OCI-M2 (cell line): ENCODE measurements at regions not wholly inside any gene's neighbourhood (a gene's known extent, or its start where the extent isn't known, plus 50 kb on each side); places are given as distances from the start of the nearest gene placed in this dataset.

Experiments used
- DNase-seq: peaks from one replicate; lab custom pipeline; 2025; ENCODE audit not compliant: unreplicated experiment; lab: John Stamatoyannopoulos, UW

DNA sequence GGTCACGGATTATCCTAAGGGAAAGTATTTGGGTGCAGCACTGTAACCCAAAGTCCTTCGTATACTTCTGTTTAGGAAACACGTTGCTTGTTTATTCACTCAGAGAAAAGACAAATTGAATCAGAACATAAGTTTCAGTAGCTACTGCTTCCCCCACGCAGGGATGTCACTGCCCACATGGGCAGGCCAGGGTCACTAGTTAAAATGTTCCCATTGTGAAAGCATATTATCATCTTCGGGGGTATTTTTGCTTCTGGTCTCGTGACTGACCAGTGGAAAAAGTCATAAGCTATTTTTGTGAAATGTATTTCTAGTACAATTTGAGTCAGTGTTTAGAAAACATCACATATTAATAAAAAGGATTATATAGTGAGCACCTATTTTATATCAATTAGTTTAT lies 377.8 kb downstream of the PCDH7 start:
- no peak for DNase-seq

DNA sequence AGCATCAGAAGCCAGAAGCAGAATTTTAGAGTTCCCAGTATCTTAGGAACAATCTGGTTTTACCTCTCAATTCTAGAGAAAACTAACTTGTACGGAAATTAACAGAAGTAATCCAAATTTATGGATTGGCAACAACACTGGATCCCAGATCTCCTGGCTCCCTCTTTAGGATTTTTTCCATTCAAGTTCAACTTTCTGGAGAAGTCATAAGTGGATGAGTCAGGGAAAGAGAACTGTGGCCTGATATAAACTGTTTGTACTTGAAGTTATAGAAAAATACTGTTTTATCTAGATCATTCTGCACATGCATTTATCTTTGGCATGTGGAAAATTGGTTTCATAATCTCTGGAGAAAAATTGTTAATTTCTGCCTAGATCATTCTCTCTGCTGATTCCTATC lies 380.4 kb downstream of the PCDH7 start:
- no peak for DNase-seq

DNA sequence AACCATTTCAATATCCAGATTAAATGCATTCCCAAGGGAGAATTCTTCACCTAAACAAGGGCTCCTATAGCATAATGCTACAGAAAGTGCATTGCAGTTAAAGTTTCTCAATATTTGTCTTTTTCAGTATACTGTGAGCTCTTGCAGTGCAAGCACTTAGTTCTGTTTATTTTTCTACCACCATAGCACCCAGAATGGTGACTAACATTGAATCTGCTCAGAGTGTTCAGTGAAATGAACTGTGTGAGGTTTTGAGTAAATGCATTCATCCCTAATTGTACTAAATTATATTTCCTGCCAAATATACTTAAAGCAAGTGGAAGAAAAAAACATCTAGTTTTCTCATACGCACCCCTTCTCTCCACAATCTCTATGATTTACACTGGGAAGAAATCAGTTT lies 383.9 kb downstream of the PCDH7 start:
- no peak for DNase-seq

DNA sequence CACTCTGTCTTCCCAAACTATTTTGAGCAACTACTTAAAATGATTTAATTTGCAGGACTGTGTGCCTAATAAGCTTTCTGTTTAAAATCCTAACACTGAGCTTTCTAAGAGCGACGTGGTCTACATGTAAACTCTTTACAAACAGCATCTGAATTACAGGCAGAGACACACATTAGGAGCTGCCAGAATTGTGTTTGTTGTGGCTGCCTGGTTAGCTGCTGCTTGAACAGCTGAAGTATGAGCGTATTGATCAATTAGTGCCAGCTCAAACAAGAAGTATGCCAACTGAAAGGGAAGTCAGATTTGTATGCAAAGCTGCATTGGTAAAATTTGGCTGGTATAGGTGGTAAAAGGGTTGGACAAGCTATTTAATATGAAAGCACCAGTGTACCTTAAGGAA lies 384.4 kb downstream of the PCDH7 start:
- DNase-seq: no peak

DNA sequence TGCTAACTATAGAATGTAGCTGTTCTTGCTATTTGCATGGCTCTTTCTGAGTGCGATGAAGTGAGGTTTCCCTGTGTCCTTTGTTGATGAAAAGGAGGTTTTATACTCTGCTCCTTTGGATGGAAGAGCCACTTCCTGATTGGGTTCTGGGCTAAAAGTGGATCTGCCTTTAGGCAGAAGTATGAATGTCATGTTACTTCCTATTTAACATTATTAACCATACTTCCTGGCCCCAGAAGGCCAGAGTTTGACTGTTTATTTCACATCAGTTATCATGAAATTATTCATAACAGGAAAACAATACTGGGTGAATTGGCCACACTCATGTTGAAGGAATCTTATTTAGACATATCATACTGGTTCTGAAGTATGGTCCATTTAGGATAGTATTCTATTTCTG lies 386.2 kb downstream of the PCDH7 start:
- no peak for DNase-seq

DNA sequence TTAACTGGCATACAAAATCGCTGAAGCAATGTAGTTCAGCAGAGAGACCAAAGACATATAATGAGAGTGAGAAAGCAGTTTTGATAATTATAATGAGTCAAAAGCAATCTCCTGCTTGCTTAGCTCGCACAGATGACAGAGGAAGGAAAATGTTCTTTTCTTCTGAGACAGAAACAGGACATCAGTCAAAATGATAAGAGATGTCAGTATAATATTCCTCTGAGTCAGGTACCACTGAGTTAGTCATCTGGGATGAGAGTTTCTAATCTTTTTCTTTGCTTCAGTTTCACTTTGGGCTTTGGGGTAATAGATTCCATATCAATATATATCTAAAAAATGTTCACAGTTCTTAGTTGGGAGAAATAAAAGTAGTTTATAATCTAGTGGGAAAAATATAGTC lies 387.2 kb downstream of the PCDH7 start:
- no peak for DNase-seq

DNA sequence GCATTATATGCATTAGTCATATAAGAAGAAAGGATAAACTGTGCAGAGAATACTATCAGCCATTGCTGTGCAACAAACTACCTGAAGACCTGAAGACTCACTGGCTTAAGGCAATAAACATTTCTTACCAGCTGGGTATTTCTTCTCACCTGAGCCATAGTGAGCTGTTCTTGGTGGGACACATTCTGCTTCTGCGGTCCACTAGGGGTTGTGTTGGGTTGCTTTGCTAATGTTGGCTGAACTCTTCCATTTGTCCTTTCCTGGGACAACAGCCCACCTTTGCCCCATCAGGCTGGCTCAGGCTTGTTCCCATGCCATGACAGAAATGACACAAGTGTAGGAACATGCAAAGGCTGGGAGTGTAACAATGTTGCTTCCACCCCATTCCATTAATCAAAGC lies 388.6 kb downstream of the PCDH7 start:
- no peak for DNase-seq

DNA sequence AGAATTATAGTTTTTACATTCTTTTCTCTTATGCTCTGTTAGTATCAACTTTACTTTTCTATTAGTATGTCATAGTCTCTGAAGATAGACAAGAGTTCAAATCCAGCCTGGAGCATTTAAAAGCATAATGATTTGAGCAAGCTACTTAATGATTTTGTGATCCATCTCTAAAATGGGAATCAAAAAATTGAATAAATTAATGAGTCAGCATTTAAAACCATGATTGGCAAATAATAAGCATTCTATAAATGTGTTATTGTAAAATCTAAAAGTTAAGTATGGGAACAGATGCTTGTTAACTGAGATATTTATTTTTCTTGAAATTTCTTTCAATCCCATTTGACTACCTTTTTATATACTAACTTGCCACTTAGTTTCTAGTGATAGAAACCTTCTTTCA lies 391.6 kb downstream of the PCDH7 start:
- DNase-seq: no peak

DNA sequence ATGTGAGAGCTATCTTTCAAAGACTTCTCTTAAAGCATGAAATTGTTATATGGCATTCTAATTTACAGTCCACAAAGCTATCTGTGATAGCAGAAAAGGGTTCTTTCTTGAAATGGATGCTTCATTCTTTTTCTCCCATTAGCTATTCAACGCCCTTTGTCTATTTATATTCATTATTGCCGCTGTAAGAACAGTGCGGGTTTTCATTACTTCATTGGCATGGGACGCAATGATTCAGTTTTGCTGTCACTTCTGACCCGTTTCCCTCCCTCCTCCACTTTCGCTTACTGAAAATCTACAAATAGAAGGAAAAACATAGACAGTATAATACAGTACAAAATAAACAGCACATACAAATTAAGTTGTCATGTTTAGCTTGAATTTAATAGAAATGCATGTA lies 394.6 kb downstream of the PCDH7 start:
- DNase-seq: no peak

DNA sequence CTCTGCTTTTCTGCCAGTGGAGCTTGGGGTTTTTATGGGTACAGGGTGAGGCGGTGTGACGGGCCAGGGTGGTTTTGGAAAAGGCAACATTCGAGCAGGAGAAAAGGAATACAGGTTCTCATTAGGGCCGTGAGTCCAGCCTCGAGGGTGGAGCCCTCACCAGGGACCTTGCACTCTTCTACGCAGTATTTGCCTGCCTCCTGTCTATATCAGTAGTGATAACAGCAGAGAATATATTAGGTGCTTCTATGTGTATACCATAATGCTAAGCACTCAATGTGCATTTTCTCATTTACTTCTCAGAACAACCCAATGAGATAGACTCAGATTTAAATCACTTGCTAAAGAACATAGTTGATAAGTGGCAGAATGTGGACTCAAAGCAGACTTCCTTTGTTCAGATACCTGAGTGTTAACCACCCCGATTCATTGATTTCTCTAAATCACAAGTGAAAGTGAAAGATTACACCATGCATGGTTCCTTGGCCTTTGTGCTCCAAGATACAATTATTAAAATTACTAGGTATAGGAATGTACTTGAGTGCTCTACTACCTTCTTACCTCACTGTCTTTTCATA lies 403.9 kb downstream of the PCDH7 start:
- no peak for DNase-seq

DNA sequence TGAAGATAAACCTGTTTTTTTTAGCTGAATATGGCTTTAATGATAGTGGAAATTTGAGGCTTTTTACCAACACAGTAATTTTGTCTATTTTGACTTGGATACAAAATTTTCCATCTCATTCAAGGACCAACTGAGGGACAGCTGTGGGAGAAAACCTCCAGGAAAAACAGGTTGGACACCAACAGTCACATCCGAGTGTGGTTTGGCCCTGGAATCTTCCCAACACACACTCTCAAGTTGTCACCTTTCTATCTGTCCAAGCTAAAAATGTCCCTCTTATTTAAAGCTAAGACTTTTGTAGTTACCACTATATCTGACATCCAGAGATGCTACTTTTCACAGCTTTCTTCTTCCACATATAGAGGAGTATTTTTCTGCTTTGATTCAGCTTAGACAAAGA lies 404.9 kb downstream of the PCDH7 start:
- no peak for DNase-seq

DNA sequence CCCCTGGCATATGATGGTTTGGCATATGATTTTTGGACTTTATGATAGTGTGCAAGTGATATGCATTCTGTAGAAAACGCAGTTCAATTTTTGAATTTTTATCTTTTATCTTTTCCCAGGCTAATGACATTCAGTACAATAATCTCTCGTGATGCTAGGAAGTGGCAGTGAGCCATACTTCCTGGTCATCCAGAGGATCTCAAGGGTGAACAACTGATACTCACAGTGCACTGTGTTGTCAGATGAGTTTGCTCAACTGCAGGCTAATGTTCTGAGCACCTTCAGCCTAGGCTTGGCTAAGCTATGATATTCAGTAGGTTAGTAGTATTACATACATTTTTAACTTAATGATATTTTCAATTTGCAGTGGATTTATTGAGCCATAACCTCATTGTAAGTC lies 405.3 kb downstream of the PCDH7 start:
- DNase-seq: no peak

DNA sequence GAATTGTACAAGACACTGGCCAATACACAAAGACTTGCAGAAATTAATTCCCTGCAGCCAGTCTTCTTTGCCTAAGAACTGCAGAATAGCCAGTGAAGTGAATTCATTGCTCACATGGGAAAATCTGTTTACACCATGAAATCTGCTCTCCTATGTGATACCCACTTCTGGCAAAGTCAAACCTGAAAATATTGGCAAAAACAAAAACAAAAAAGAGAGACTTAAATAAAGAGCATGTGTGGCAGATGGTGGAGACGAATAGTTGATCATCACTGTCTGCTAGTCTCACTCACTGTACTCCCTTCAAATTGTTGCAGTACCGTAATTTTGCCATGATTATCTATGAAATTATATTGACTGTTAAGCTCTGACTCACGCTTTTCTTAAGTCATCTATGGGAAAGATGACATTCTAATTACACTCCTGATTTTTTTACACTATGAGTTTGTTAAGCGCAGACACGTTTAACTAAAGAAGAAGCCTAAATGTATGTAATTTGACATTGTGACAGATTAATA lies 406.8 kb downstream of the PCDH7 start:
- DNase-seq: no peak

DNA sequence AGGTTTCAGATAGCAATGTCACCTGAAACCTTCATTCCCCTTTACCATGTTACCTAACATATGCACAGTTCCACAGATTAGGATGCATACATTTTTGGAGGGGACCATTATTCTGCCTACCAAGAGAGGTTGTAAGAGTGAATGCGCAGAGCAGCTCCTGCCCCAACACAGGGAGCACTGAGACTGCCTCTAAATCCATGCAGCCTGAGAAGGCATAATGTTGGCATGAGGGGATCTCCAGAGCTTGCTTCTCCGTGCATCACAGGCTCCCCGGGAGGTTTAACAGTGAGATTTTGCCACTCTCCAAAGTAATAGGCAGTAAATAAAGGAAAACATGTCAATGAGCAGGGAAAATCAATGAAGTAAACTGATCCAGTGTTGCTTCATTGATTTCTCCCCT lies 410.8 kb downstream of the PCDH7 start:
- no peak for DNase-seq

DNA sequence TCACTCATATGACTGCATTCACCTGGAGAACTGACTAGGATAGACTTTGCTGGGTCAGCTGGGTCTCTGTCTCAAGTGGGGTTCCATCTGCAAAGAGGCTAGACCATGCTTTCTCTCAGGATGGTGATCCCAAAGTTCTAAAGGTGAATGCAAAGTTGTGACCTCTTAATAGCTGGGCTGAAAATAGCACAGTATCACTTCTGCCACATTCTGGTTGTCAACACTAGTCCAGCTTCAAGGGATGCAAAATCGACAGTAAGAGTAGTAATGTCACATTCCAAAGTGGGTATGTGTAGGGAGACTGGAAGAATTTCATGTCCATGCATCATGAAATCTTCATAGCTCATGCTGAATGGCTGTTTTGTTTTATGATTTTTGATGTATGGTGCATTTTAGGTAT lies 414.6 kb downstream of the PCDH7 start:
- no peak for DNase-seq

DNA sequence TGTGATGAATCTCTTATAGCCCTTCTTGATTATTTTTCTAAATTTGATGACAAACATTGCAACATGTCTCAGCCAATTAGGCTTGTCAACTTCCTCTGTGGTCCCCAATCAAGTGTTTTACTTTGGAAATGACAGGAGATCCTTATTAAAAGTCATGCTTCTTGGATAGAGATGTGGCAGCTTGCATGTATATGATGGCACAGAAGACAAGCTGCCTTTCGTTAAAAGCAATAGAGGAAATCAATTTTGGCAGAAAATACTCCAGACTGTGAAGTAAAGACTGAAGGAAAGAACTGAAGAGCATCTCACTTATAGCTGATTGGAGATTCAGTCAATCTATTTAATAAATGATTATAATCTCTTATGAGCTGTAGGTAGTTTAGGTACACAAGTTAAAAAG lies 419.6 kb downstream of the PCDH7 start:
- DNase-seq: no peak

DNA sequence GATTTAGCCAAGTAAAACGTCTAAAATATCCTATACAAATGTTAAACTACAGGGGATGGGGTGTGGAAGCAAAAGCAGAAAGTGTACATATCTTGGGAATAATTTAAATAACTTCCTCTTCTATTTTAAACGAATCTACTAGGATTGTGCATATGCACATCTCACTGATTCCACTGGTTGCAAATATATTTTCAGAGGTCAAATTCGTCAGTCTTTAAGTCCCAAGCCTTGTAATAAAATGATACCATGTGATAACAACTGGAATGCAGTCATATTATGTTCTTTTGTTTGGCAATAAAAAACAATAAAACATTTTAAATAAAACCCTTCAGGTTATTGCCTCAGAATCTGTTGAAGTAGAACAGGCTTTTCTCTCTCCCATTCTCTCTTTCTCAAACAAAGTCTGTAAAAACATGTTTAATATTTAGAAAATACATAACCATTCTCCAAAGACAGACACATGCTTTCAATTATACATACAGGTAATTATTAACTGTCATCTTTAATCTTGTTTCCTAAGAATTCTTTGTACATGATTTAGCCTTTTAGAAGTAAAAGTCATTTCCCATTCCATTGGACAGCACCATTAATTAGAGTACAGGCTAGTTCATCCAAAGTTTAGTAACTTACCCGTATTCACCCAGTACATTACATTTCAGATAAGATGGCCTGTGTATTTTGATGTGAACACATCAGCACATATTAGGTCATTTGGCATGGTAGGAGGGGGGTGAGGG lies 421.1 kb downstream of the PCDH7 start:
- no peak for DNase-seq

DNA sequence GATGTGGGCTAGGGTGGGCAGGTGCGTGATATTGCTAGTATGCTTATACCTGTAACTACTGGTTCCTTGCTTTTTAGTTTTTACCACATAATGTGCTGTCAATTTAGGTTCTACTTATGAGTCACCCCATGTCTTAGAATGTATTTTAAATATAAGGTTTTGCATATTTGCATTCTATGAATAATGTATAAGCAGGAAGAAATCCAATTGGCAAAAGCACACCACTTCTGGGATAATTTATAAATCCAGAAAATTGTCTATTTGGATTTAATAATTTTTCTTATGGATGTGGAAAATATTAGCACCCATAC lies 421.6 kb downstream of the PCDH7 start:
- no peak for DNase-seq

DNA sequence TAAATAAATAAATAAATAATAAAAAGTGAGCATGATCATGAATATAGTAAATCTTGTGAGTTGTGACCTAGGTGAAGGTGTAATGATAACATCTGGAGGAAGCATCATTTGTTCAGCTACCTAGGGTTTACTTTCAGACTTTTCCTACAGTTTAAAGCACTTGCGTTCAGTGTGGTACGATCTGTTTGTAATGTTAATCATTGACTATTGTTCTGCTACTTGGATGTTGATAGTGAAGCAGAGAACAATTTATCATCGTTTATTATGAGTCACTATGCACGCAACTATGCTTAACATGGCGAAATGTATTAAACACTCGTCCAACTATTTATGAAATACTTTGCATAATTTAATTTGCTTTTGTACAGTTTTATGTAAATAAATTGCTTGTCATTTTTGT lies 426.2 kb downstream of the PCDH7 start:
- DNase-seq: no peak

DNA sequence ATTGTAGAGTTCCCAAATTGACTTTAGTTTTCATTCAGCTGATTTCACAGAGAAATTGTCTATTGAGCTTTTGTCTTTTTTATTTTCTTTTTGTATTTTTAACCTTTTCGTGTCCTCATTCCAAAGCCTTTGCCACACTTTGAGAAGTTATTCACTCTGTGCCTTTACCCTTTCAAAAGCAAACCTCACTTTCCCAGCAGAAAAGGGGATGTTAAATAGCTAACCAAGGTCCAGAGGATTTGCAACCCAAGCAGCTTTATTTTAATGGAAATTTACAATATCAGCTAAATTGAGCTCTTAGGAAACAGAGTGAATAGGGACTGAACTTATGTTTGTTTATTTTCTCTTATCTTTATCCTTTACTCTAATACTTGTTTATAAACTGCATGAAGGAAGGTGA lies 428.8 kb downstream of the PCDH7 start:
- DNase-seq: no peak

DNA sequence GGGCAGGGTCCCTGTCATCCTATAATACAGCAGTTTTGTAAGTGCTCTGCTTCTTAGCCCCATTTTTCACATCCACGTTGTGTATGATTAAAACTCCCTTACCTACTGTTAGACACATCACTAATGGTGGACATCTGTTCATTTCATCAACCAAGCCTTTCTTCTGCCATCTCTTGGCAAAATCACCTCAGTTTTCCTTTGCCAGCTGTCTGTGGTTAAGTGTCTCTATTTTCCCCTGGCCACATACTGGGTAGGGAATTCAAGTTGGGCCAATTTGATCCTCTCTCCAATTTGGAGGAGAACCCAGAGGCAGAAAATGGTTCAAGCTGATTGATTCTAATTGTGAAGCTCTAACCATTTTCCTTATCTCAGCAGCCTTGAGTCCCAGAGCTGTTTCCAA lies 436.1 kb downstream of the PCDH7 start:
- no peak for DNase-seq

DNA sequence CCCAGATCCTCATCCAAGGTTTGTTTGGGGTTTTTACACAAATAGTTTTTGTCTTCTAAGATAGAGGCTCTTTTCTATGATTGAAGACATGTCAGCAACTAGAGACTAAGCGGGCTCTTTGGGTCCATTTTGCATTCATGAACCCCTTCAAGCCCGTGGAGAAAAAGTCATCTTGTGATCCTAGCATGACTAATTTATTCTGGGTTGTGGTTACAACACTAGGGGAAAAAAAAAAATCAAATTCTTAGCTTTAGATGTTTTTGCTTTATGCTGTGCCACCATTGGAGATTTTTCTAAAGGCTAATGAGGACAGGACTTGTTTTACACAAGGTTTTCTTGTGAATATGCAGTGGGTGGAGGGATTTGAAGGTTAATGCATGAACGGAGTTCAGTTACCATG lies 440.0 kb downstream of the PCDH7 start:
- DNase-seq: no peak

DNA sequence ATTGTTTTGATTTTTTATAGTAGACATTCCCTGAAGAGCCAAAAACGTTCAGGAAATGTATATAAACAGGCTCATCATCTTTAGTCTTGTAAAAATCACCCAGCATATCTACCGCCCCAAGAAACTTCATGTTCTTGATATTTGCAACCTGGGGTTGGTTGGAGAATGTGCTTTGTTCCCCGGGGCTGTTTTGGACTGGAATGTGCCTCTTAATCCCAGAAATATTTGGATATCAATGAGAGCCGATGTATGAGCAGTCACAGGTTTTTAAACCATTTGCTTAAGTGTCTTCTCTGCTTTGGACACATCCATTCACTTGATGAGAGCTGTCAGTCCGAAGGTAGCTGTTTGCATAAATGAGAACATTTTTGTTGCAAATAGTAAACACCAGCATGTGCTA lies 449.7 kb downstream of the PCDH7 start:
- no peak for DNase-seq
